ENCODE measurements at regions not wholly inside any gene's neighbourhood (a gene's known extent, or its start where the extent isn't known, plus 50 kb on each side); places are given as distances from the start of the nearest gene placed in this dataset.
"Not testable (repeated sequence)": the region's sequence is repeated elsewhere in the genome, so short reads cannot be mapped to it uniquely, and the experiment has no call there.

- in situ Hi-C loops (cut with MboI; ENCODE audit: low sequenced_read_pairs), result no loop called here
These were observed 641.7 kb downstream of the NR2F2 start for GRCh38 chr15:96972201-96972600.

- in situ Hi-C loops (cut with MboI; ENCODE audit: low sequenced_read_pairs), result no loop called here
These were observed 644.3 kb downstream of the NR2F2 start for GRCh38 chr15:96974761-96975160.

GRCh38 chr15:96977886-96978285, 647.4 kb downstream of the NR2F2 start:
- in situ Hi-C loops (cut with MboI; ENCODE audit: low sequenced_read_pairs), result no loop called here

GRCh38 chr15:96978937-96979473, 648.5 kb downstream of the NR2F2 start:
- in situ Hi-C loops (cut with MboI; ENCODE audit: low sequenced_read_pairs), result no loop called here

GRCh38 chr15:96984121-96984671, 653.7 kb downstream of the NR2F2 start:
- in situ Hi-C loops (cut with MboI; ENCODE audit: low sequenced_read_pairs), result not testable (repeated sequence)

- in situ Hi-C loops (cut with MboI; ENCODE audit: low sequenced_read_pairs), result no loop called here
These were observed 662.3 kb downstream of the NR2F2 start for GRCh38 chr15:96992817-96993216.

GRCh38 chr15:96997538-96997937, 667.0 kb downstream of the NR2F2 start:
- in situ Hi-C loops (cut with MboI; ENCODE audit: low sequenced_read_pairs), result no loop called here

GRCh38 chr15:97009031-97009431, 678.5 kb downstream of the NR2F2 start:
- in situ Hi-C loops (cut with MboI; ENCODE audit: low sequenced_read_pairs), result no loop called here

DNA sequence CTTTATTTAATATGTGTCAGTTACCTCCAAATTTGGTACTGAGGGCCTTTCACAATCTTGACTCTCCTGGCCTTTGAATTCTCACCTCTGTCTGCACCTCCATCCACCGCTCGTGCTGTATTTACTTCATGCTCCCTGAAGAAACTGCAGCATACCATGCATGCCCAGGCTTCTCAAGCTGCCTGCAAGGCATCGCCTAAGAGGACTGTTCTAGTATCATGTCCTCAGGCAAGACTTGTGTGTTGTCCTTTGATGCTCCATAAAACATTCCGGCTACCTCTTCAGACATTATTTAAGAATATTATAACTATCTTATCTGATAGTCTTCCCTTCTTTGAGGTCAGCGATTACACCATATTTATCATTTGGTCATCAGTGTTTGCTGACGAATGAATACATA, 682.5 kb downstream of the NR2F2 start:
- in situ Hi-C loops (cut with MboI; ENCODE audit: low sequenced_read_pairs), result no loop called here

DNA sequence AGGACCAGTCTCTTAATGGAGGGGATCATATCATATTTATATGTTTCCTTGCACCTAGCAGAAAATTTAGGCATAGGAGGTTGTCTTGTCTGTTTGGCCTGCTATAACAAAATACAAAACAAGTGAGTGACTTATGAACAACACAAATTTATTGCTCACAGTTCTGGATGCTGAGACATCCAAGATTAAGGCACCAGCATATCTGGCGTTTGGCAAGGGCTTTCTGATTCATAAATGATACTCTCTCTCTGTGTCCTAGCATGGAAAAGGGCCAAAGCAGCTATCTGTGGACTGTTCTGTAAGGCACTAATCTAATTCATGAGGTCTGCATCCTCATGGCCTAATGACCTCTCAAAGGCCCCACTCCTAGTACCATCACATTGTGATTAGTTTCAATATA, 683.0 kb downstream of the NR2F2 start:
- in situ Hi-C loops (cut with MboI; ENCODE audit: low sequenced_read_pairs), result no loop called here

GRCh38 chr15:97014001-97014400, 683.5 kb downstream of the NR2F2 start:
- in situ Hi-C loops (cut with MboI; ENCODE audit: low sequenced_read_pairs), result no loop called here

DNA sequence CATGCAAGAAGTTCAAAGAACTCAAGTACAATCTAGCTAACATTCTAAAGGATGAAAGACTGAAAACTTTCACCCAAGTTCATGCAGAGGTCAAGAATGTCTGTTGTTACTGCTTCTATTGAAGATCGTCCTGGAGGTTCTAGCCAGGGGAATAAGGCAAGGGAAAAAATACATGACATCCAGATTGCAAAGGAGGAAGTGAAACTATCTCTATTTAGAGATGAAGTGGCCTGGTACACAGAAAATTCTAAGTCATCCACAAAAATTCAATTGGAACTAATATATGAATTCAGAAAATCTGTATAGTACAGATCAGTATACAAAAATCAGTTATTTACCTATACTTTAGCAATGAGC, 693.0 kb downstream of the NR2F2 start:
- in situ Hi-C loops (cut with MboI; ENCODE audit: low sequenced_read_pairs), result no loop called here

GRCh38 chr15:97026781-97027180, 696.3 kb downstream of the NR2F2 start:
- in situ Hi-C loops (cut with MboI; ENCODE audit: low sequenced_read_pairs), result no loop called here

GRCh38 chr15:97027772-97028171, 697.3 kb downstream of the NR2F2 start:
- in situ Hi-C loops (cut with MboI; ENCODE audit: low sequenced_read_pairs), result no loop called here

DNA sequence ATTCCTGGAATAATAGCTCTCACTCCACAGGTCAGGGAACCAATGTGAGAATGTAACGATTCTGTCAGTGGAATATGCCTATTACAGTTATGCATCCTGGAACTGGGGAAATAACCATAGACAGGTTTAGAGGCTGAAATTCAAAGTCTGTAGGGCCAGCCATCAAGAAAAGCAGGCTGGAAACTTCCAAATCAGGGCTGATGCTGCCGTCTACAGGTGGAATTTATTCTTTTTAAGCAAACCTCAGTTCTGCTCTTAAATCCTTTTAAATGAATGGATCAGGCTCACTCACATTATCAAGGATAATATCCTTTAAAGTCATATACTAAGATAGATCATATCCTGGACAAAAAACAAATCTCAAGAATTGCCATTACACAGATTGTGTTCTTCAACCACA, 699.8 kb downstream of the NR2F2 start:
- in situ Hi-C loops (cut with MboI; ENCODE audit: low sequenced_read_pairs), result no loop called here

DNA sequence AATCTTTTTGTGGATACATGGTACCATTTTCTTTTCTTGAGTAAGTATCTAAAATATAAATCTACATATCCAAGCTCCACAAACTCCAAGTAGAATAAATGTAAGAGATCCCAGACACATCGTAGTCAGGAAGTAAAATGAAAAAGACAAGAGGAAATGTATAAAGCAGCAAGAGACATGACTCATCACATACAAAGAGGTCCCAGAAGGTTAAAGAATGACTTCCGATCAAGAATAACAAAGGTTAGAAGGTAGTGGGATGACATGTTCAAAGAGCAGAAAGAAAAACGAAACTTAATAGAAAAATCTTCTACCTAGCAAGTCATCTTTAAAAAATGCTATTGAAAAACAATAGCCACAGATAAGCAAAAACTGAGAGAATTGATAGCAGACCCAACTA, 705.8 kb downstream of the NR2F2 start:
- in situ Hi-C loops (cut with MboI; ENCODE audit: low sequenced_read_pairs), result no loop called here

DNA sequence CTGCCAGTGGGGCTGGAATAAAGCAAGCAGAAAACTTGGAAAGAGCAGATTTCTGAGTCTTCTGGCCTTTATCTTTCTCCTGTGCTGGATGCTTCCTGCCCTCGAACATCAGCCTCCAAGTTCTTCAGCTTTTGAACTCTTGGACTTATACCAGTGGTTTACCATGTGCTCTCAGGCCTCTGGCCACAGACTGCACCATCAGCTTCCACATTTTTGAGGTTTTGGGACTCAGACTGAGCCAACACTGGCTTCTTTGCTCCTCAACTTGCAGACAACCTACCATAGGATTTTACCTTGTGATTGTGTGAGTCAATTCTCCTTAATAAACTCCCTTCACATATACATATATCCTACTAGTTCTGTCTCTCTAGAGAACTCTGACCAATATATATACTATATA, 706.6 kb downstream of the NR2F2 start:
- in situ Hi-C loops (cut with MboI; ENCODE audit: low sequenced_read_pairs), result no loop called here

DNA sequence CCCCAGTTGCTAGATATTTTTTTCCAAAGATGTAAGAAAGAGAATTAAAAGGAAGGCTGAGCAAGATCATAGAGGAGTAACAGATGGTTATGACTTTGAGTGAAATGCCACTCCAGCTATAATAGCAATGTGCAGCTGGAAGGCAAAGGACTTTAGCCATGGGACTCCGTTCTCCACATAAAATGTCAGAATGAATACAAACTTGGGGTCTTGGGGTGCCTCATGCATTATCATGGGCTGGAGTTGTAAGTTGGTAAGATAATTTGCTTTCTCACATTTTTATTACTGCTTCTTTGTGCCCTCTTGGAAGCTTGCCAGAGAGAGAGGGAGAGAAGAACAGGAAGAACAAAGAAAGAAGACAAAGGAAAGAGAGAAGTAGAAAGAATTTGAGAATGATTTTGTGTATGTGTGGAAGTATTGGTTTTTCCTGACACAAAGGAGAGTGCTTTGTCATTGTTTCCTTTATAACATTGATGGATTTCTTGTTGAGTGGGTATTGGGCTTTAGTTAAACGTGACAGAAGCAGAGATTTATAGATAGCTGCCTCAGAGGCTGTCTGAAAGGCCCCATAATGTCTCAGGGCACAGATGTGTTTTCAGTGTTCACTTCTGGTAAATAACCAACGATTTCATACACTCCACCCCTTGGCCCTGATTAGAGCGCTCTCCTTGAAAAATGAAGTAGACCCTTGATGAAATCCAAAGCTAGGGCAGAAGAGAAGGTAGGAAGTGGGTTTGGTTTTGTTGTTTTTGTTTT, 715.3 kb downstream of the NR2F2 start:
- in situ Hi-C loops (cut with MboI; ENCODE audit: low sequenced_read_pairs), result no loop called here

DNA sequence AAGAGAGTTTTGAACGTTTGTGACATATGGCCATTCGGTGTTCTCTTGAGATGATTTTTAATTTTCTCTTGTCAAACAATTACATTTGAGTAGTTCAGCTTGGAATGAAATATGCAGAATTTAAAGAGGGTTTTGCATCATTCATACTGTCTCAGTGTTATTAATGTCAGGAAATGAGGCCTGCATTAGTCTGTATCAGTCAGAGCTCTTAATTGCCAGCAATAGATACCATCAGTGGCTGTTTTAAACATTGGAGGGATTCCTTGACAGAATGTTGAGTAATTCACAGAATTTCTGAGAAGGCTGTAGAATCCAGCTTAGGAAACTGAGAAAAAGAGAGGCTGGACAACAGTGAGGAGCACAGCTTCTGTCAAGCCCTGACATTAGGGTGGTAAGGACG, 722.0 kb downstream of the NR2F2 start:
- in situ Hi-C loops (cut with MboI; ENCODE audit: low sequenced_read_pairs), result no loop called here

DNA sequence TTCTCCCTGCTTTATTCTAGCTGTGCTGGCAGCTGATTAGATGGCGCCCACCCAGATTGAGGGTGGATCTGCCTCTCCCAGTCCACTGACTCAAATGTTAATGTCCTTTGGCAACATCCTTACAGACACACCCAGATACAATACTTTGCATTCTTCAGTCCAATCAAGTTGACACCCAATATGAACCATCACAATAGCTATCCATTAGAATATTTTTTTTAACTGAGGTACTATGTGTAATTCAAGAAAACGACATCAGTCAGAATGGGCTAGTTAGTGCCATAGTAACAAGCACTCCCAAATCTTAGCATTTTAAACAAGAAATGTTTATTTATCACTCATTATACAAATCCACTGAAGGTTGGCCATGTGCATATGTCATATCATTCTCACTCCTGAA, 723.1 kb downstream of the NR2F2 start:
- in situ Hi-C loops (cut with MboI; ENCODE audit: low sequenced_read_pairs), result no loop called here

DNA sequence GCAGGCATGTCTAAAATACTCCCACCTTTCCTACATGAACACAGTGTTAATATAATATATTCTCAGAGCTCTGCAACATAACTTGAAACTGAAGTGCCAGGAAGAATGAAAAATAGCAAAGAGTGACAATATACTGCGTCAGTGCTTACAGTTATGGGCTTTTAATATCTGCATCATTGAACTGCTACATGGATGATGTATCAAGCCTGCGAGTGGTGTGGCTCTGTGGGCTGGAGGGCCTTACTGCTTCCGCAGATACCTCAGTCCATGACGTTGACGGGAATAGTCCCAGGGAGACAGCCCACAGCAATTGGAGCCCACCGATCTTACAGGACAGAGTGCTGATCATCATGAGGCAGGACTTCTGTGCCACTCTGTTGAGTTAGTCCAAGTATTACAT, 727.0 kb downstream of the NR2F2 start:
- in situ Hi-C loops (cut with MboI; ENCODE audit: low sequenced_read_pairs), result no loop called here

GRCh38 chr15:97059281-97059680, 728.8 kb downstream of the NR2F2 start:
- in situ Hi-C loops (cut with MboI; ENCODE audit: low sequenced_read_pairs), result no loop called here

GRCh38 chr15:97061392-97061791, 730.9 kb downstream of the NR2F2 start:
- in situ Hi-C loops (cut with MboI; ENCODE audit: low sequenced_read_pairs), result no loop called here

Measured in HL-60/S4 treated with phorbol 12-myristate 13-acetate at 8.2 ng/mL for 4 days and 3 days (cell line).